ENCODE measurements at regions not wholly inside any gene's neighbourhood (a gene's known extent, or its start where the extent isn't known, plus 50 kb on each side); places are given as distances from the start of the nearest gene placed in this dataset.

DNA sequence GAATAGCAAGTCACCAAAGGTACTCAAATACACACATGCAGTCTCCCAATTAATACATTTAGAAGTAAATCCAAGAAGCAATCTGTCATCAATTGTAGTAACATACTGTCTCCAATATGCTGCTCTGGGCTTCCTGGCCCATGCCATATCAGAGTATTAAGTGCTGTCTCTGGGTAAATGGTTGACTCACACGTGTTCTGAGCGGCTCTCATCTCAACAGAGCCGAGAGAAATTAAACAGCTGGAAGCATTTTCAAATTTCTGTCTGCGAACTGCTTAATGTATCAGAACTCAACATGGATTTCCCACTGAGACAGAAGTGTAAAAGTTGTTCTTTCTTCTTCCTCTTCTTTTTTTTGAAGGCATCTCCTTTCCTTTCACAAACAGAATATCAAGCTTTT is 247.3 kb upstream of the TAS2R1 start:
- Histone ChIP-seq H3K9me3 (peaks cover 7% of the 10 kb centered on the region; the same call in 1 of the 2 replicates), H3K9ac (no peak overlapping the region), H3K4me3 (no peak overlapping the region), H3K4me2 (no peak overlapping the region), H4K20me1 (no peaks in the 10 kb centered on the region), H3K27me3 (no peaks in the 10 kb centered on the region), H3K4me1 (no peaks in the 10 kb centered on the region), H3K27ac (no peak overlapping the region), H3K36me3 (no peaks in the 10 kb centered on the region)
- no peak for TF ChIP-seq Cebpa-rat (IDR thresholded peaks at IDR 0.05)

DNA sequence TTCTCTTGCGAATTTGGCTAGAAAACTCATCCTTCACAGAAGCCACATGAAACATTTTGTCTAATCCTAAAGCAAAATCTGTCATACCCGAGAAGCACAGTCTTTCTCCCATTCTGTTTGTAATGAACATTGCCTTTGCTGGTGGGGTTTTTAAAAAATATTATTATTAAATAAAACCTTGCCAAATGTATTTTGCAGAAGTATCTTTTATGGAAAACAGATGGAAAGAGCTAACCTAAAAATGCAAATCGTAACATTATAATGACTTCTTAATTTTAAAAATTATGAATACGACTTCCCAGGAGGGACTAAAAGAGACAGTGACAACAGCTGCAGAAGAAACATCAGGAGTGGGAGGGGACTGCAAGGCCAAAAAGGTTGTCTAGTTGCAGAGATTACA is 246.3 kb upstream of the TAS2R1 start:
- Histone ChIP-seq H4K20me1 (no peaks in the 10 kb centered on the region), H3K27me3 (no peaks in the 10 kb centered on the region), H3K27ac (no peak overlapping the region), H3K4me2 (no peak overlapping the region), H3K9me3 (peaks cover 5% of the 10 kb centered on the region; the same call in 1 of the 2 replicates), H3K4me1 (no peaks in the 10 kb centered on the region), H3K9ac (no peak overlapping the region), H3K4me3 (no peak overlapping the region), H3K36me3 (no peaks in the 10 kb centered on the region)
- no peak for TF ChIP-seq Cebpa-rat (IDR thresholded peaks at IDR 0.05)

DNA sequence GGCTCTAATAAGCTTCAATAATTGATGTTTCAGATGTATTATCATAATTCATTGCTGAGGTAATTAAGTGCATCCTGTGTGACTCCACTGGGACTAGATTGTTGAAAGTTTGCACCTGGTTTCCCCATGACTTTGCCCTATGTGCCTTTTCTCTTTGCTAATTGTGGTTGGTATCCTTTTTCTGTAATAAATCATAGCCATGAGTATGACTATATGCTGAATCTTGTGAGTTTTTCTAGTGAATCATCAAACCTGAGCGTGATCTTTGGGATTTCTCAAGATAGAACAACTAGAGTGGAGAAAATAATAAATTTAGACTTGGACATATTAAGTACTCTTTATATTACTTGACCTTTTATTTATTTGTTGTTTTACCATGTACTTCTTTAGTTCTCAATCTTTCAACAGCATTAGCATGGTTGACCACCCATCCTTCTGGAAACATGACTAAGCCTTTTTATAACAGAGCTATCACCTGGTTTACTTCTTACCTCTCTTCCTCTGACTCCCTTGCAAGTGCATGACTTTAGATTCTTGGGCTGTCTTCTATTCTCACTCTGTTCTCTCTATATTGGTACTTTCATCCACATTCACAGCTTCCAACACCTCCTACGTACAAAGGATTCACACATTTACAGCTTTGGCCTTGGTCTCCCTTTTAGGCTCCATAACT is 239.6 kb upstream of the TAS2R1 start:
- H4K20me1 ChIP-seq, result no peaks in the 10 kb centered on the region
- no peak overlapping the region for H3K27ac ChIP-seq
- H3K9ac ChIP-seq, result no peak overlapping the region
- no peaks in the 10 kb centered on the region for H3K36me3 ChIP-seq
- no peak for TF ChIP-seq Cebpa-rat (IDR thresholded peaks at IDR 0.05)
- no peak overlapping the region for H3K4me3 ChIP-seq
- no peak overlapping the region for H3K4me2 ChIP-seq
- H3K27me3 ChIP-seq, result no peaks in the 10 kb centered on the region
- no peaks in the 10 kb centered on the region for H3K4me1 ChIP-seq
- peaks cover 41% of the 10 kb centered on the region for H3K9me3 ChIP-seq

DNA sequence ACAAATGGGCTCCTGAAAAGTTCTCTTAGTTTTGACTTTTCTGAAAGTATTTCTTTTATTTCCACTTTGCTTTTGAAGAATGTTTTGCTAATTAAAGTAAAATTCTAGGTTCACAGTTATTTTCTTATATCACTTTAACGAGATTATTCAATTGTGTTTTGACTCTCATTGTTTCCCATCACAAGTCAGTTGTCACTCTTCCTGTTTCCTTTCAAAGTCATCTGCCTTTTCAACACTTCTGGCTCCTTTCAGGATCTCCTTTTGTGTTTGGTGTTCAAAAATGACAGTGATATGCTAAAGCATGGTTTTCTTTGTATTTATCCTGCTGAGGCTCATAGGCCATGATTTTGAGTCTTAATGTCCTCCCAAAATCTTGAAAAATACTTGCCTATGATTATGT is 235.4 kb upstream of the TAS2R1 start:
- TF ChIP-seq Cebpa-rat (IDR thresholded peaks at IDR 0.05), result no peak
- Histone ChIP-seq H3K36me3 (no peaks in the 10 kb centered on the region), H3K27me3 (no peaks in the 10 kb centered on the region), H4K20me1 (no peaks in the 10 kb centered on the region), H3K4me2 (no peak overlapping the region), H3K4me1 (no peaks in the 10 kb centered on the region), H3K4me3 (no peak overlapping the region), H3K27ac (no peak overlapping the region), H3K9me3 (peaks cover 50% of the 10 kb centered on the region), H3K9ac (no peak overlapping the region)

DNA sequence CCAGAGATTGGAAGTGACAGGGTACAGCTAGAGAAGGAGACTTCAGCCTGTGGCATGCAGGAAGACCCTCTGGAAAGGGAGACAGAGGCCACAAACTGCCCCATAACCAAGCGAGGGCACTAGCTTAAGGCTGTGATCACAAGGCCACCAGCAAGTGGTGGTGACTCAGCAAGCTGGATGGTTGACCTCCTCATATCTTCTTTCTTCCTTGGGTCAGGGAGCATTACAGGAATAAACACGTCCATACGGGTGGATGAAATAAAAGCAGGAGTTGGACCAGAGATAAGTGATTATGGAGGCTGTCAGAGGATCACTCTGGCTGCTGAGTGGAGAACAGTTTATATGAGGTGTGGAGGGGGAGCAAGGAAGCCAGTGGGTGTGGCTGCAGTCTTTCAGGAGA is 234.6 kb upstream of the TAS2R1 start:
- no peaks in the 10 kb centered on the region for H3K36me3 ChIP-seq
- H3K9me3 ChIP-seq, result peaks cover 50% of the 10 kb centered on the region
- H3K27ac ChIP-seq, result no peak overlapping the region
- no peak overlapping the region for H3K4me2 ChIP-seq
- no peak overlapping the region for H3K4me3 ChIP-seq
- TF ChIP-seq Cebpa-rat (IDR thresholded peaks at IDR 0.05), result no peak
- H4K20me1 ChIP-seq, result no peaks in the 10 kb centered on the region
- no peaks in the 10 kb centered on the region for H3K27me3 ChIP-seq
- no peaks in the 10 kb centered on the region for H3K4me1 ChIP-seq
- H3K9ac ChIP-seq, result no peak overlapping the region

DNA sequence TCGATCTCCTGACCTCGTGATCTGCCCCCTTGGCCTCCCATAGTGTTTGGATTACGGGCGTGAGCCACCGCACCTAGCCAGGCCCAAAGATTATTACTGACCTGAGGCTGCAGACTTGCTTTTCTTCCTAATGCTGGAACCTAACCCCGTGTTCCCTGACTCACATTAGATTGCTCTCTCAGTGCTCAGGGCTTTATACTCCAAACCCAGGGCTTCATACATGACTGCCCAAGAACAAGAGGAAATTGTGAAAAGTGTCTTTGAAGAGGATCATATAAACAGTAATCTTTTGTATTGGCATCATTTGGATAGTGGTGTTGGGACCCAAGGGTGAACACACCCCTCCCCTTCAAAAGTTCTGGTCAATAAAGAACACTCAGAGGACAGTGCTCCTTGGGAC is 233.3 kb upstream of the TAS2R1 start:
- no peaks in the 10 kb centered on the region for H3K27me3 ChIP-seq
- H3K4me1 ChIP-seq, result no peaks in the 10 kb centered on the region
- H3K4me2 ChIP-seq, result no peak overlapping the region
- peaks cover 47% of the 10 kb centered on the region for H3K9me3 ChIP-seq
- TF ChIP-seq Cebpa-rat (IDR thresholded peaks at IDR 0.05), result no peak
- H3K36me3 ChIP-seq, result no peaks in the 10 kb centered on the region
- no peak overlapping the region for H3K27ac ChIP-seq
- no peaks in the 10 kb centered on the region for H4K20me1 ChIP-seq
- no peak overlapping the region for H3K9ac ChIP-seq
- H3K4me3 ChIP-seq, result no peak overlapping the region

DNA sequence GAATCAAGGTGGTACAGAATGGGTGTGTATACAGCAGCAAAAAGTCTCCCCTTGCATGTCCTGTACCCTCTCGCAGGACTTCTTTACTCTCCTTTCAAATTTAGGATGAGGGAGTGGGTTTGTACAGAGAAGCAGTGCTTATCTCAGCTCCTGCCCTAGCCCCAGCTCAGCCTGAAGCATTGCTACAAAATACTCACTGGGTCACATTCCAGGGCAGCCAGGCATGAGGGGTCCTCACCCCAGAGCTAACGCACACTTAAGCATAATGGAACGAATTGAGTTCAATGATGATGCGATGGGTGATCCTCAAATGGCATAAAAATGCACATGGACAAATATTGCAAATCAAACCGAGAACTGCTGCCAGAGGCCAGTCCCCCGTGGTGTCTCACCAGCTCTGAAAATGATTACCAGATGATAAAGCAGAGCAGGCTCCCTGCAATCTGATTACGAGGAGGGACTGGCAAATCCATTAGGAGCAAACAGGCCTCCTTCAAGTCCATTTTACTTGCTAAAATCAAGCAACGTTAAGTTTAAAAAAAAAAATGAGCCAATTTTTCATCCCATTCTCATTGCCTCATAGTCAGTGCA is 231.6 kb upstream of the TAS2R1 start:
- no peaks in the 10 kb centered on the region for H3K36me3 ChIP-seq

DNA sequence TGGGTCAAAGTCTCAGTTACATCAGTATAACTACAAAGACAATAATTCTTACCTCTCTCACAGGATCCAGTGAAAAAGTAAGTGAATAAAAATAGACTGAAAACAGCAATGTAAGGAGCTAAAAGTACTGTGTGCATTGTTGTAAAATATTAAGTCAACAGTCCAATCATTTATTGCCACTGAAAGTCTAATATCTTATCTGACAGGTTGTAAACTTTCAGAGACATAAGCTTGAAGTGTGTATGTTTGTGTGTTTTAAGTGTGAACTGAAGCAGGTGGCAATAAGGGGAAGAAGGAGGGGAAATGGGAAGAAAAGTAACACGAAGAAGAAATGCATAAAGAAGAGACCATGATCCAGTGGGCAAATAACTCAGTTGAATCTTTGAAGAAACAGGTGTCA is 229.7 kb upstream of the TAS2R1 start:
- H3K36me3 ChIP-seq, result no peaks in the 10 kb centered on the region
- H3K4me2 ChIP-seq, result no peak overlapping the region
- no peaks in the 10 kb centered on the region for H3K4me1 ChIP-seq
- no peaks in the 10 kb centered on the region for H3K27me3 ChIP-seq
- H3K9ac ChIP-seq, result no peak overlapping the region
- no peak for TF ChIP-seq Cebpa-rat (IDR thresholded peaks at IDR 0.05)
- H3K27ac ChIP-seq, result no peak overlapping the region
- no peak overlapping the region for H3K4me3 ChIP-seq
- no peaks in the 10 kb centered on the region for H4K20me1 ChIP-seq
- peaks cover 10% of the 10 kb centered on the region for H3K9me3 ChIP-seq

More for the DNA sequence above, 231.6 kb upstream of the TAS2R1 start:
- Histone ChIP-seq H3K9ac (no peak overlapping the region), H3K27me3 (no peaks in the 10 kb centered on the region), H4K20me1 (no peaks in the 10 kb centered on the region), H3K4me2 (no peak overlapping the region), H3K9me3 (peaks cover 29% of the 10 kb centered on the region), H3K4me1 (no peaks in the 10 kb centered on the region), H3K27ac (no peak overlapping the region), H3K4me3 (no peak overlapping the region)
- TF ChIP-seq Cebpa-rat (IDR thresholded peaks at IDR 0.05), result no peak

DNA sequence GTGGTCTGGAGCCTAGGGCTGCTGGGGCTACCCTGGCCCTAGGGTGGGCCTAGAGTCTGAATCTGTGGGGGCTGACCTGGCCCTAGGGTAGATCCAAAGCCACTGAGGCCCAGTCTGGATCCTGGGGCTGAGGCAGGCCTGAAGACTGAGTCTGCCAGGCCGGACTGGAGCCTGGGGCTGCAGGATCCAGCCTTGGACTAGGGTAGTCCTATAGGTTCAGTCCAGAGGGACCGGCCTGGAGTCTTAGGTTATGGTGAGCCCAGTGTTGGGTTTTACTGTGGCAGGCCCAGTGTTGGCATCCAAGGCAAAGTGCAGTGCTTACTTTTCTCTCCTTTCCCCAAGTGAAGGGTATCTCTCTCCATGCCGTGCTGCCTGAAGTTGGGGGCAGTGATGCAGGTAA is 227.9 kb upstream of the TAS2R1 start:
- Histone ChIP-seq H3K27me3 (no peaks in the 10 kb centered on the region), H3K4me2 (no peak overlapping the region), H3K36me3 (no peaks in the 10 kb centered on the region), H3K4me3 (no peak overlapping the region), H3K4me1 (no peaks in the 10 kb centered on the region), H3K27ac (no peak overlapping the region), H3K9ac (no peak overlapping the region), H3K9me3 (no peaks in the 10 kb centered on the region), H4K20me1 (no peaks in the 10 kb centered on the region)
- no peak for TF ChIP-seq Cebpa-rat (IDR thresholded peaks at IDR 0.05)

DNA sequence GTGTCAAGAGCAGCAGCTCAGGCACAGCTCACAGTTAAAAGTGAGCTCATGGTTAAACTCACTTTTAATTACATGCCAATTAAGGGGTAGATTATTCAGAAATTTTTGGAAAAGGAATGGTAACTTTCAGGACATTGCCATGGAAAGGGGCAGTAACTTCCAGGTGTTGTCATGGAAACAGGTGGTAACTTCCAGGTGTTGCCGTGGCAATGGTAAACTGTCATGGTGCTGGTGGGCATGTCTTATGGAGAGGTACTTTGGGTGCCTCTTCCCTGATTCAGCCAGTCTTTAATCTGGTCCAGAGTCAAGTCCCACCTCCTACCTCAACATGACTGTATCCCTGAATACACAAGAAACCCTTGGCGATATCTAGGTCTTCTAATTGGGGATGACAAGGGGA is 223.2 kb upstream of the TAS2R1 start:
- Histone ChIP-seq H3K9me3 (no peaks in the 10 kb centered on the region), H3K36me3 (no peaks in the 10 kb centered on the region), H3K27ac (no peak overlapping the region), H3K4me2 (no peak overlapping the region), H3K27me3 (no peaks in the 10 kb centered on the region), H3K9ac (no peak overlapping the region), H3K4me1 (no peaks in the 10 kb centered on the region), H3K4me3 (no peak overlapping the region), H4K20me1 (no peaks in the 10 kb centered on the region)
- no peak for TF ChIP-seq Cebpa-rat (IDR thresholded peaks at IDR 0.05)
